ENCODE measurements at regions not wholly inside any gene's neighbourhood (a gene's known extent, or its start where the extent isn't known, plus 50 kb on each side); places are given as distances from the start of the nearest gene placed in this dataset.

- H3F3A ChIP-seq (replicated peaks; ENCODE audit: low read depth): no peaks in the 10 kb centered on the region
- H3K4me2 ChIP-seq: no peak overlapping the region
- Mint-ChIP-seq H3K27ac (no peak overlapping the region), H3K4me3 (no peak overlapping the region), H3K27me3 (ENCODE audit: insufficient read depth, low read depth, poor library complexity) (peaks cover 3% of the 10 kb centered on the region), H3K4me1 (peaks cover 17% of the 10 kb centered on the region), H3K36me3 (ENCODE audit: low read depth) (no peaks in the 10 kb centered on the region), H3K9me3 (no peaks in the 10 kb centered on the region)
- H3K4me1 ChIP-seq (ENCODE audit: insufficient read depth): 0 out of 2 replicates have a peak, but pooled peaks cover 3% of the 10 kb centered on the region
- no peaks in the 10 kb centered on the region for H3K36me3 ChIP-seq (ENCODE audit: insufficient read depth)
- no peaks in the 10 kb centered on the region for H4K20me1 ChIP-seq (replicated peaks; ENCODE audit: insufficient read depth)
- H3K27me3 ChIP-seq (ENCODE audit: insufficient read depth): no peaks in the 10 kb centered on the region
- H3K79me2 ChIP-seq (replicated peaks; ENCODE audit: insufficient read depth): no peaks in the 10 kb centered on the region
- no peak for ATAC-seq
- DNase-seq (ENCODE audit: low spot score): no peak
- 0 out of 2 replicates have a peak, but pooled peaks cover 3% of the 10 kb centered on the region for H3K9me2 ChIP-seq (ENCODE audit: insufficient read depth)
- H2AFZ ChIP-seq: no peak overlapping the region; the same call in 1 of the 2 replicates
- no peak overlapping the region for H3K27ac ChIP-seq (ENCODE audit: low read depth)
- TF ChIP-seq CTCF (conservative IDR thresholded peaks at IDR 0.05; ENCODE audit: low read depth in 2 of 2) (no peak), JUNB (IDR thresholded peaks at IDR 0.05; ENCODE audit: unreplicated experiment) (no peak), POLR2AphosphoS5 (IDR thresholded peaks at IDR 0.05; ENCODE audit: low read depth) (no peak), EZH2 (IDR thresholded peaks at IDR 0.05; ENCODE audit: low read depth, unreplicated experiment) (no peak), ETS1 (IDR thresholded peaks at IDR 0.05) (no peak), STAT1 (IDR thresholded peaks at IDR 0.05; ENCODE audit: unreplicated experiment) (no peak), REST (IDR thresholded peaks at IDR 0.05; ENCODE audit: unreplicated experiment) (no peak), NANOG (IDR thresholded peaks at IDR 0.05; ENCODE audit: borderline replicate concordance) (no peak), ZNF331 (CRISPR knock-in tag; IDR thresholded peaks at IDR 0.05; ENCODE audit: low read depth) (no peak), CREB1 (CRISPR knock-in tag; IDR thresholded peaks at IDR 0.05; ENCODE audit: low read depth) (no peak), ZNF114 (CRISPR knock-in tag; IDR thresholded peaks at IDR 0.05) (no peak), ZNF462 (CRISPR knock-in tag; IDR thresholded peaks at IDR 0.05) (no peak), EZH2phosphoT487 (IDR thresholded peaks at IDR 0.05; ENCODE audit: unreplicated experiment) (no peak)
- no peak overlapping the region for H3K4me3 ChIP-seq
These were observed 78.5 kb downstream of the CD164 start for GRCh38 chr6:109303640-109304283.
